ENCODE measurements at regions not wholly inside any gene's neighbourhood (a gene's known extent, or its start where the extent isn't known, plus 50 kb on each side); places are given as distances from the start of the nearest gene placed in this dataset.

DNA sequence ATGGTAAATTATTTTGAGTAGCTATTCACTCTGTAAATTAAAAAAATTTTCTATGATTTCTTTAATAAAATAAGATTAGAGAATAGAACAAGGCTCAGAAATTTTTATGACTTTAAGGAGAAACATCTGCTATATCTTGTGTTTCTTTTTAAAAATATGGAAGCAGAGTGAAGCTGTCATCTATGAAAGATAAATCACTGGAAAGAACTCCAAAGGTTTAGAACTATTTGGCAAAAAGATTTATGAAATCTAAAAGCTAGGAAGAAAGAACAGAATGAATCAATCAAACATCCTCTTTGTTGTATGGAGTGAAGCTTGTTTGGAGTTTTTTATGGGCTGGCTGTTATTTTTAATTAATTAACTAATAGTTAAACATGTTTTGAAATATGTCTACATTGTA is 89.8 kb upstream of the ACTBL2 start:
- DNase-seq (ENCODE audit: low read depth in 2 of 2) = no peak

DNA sequence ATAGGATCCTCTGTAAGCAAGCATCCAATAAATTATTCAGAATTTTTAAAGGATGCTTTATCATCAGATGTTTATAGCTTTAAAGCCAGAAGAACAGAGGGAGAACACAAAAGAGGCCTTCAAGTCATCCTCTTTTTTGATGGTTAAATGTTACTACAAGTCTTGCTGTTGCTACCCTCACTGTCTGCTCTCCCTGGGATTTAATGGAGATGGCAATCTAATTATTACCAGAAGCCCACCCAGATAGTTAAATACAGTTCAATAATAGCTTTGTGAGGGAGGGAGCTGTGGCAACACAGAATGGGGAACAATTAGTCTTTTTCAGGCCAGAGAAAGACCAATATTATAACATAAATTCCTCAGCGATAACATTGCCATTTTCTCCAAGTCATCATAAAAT is 87.0 kb upstream of the ACTBL2 start:
- no peak for DNase-seq (ENCODE audit: low read depth in 2 of 2)

DNA sequence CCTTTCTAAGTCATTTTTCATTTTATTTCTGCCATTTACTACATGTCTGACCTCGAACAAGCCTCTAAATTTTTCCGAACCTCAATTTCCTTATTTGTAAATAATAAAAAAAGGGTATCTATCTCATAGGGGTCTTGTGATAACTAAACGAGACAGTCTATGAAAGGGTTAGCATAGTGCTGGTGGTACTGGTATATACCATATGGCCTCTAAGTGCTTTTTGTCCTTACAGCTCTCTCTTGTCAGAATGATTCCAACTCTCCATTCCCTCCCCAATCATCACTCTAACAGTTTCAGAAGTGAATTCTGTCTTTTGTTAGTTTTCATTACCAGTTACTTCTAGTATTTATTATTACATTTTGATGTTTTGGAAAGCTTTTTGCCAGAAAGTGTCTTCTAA is 85.5 kb upstream of the ACTBL2 start:
- no peak for DNase-seq (ENCODE audit: low read depth in 2 of 2)

DNA sequence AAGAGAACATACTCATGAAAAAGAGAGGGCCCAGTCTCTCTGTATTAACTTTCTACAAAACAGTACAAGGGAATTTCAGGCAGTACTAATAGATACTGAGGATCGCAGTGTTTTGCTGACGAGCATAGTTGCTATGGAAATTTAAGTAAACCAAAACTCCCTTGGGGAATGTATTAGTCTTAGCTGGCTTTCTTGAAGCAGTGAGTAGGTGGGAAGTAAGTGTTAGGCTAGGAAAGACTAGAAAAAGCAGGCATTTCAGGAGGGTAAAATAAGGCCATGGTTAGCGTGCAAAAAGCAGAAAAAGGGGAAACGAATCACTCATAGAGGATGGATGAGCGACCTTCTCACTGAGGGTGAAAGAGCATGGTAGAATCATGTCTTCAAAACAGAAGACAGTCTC is 84.3 kb upstream of the ACTBL2 start:
- no peak for DNase-seq (ENCODE audit: low read depth in 2 of 2)

- DNase-seq (ENCODE audit: low read depth in 2 of 2) = no peak
These were observed 78.7 kb upstream of the ACTBL2 start for GRCh38 chr5:57561231-57561842.

DNA sequence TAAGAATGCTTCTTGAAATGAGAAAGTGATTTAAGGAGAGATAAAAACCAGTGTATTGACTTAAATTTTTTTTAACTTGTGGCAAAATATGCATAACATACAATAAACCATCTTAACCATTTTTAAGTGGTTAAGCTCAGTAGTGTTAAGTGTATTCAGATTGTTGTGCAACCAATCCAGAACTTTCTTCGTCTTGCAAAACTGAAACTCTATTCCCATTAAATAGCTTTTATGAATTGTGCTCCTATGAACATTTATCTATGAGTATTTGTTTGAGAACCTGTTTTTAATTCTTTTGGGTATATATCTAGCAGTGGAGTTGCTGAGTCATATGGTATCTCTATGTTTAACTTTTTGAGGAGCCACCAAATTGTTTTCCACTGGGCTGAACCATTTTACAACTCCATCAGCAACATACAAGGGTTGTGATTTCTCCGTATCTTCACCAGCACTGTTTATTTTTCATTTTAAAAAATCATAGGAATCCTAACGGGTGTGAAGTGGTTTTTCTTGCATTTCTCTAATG is 76.6 kb upstream of the ACTBL2 start:
- DNase-seq (ENCODE audit: low read depth in 2 of 2) = no peak

GRCh38 chr5:57552033-57552432 is 69.4 kb upstream of the ACTBL2 start:
- DNase-seq (ENCODE audit: low read depth in 2 of 2) = no peak

GRCh38 chr5:57551251-57551650 is 68.6 kb upstream of the ACTBL2 start:
- DNase-seq (ENCODE audit: low read depth in 2 of 2) = no peak

GRCh38 chr5:57550132-57550531 is 67.5 kb upstream of the ACTBL2 start:
- no peak for DNase-seq (ENCODE audit: low read depth in 2 of 2)

- DNase-seq (ENCODE audit: low read depth in 2 of 2) = no peak
These were observed 67.0 kb upstream of the ACTBL2 start for GRCh38 chr5:57549566-57549965.

DNA sequence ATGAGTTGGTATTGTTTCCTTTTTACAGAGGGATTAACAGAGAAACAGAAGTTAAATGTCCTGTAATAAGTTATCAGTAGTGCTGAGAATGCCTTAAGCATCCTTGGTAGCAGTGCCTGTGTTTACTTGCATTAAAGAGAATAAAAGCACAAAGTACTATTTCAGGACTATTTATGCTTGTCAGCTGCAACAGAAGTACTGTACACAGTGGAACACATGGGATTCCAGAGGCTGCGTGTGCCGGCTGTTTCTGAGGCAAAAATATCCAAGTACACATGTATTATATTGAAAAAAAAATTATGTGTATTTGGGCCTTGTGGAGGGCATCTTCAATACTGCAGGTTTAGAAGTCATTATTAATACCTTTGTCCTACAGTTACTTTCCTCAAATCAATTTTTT is 58.2 kb upstream of the ACTBL2 start:
- no peak for DNase-seq (ENCODE audit: low read depth in 2 of 2)

DNA sequence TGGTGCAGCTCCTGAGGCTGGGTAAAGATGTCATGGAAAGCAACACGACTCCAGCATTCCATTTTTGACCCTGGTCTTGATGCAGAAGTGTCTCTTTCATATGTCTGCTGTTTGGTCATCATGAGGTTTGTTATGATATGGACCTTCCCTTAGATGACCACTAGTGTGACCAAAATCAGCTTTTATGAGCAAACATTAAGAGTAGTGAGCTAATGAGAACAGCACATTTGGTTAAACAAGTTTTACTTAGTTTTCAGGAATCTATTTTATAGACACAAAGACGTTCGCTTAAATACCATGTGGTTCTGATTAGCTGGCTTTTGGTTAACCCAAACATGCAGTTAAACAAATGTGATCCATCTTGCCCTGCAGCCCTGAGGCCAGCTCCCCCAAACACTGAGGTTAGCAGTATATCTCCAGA is 56.7 kb upstream of the ACTBL2 start:
- no peak for DNase-seq (ENCODE audit: low read depth in 2 of 2)

DNA sequence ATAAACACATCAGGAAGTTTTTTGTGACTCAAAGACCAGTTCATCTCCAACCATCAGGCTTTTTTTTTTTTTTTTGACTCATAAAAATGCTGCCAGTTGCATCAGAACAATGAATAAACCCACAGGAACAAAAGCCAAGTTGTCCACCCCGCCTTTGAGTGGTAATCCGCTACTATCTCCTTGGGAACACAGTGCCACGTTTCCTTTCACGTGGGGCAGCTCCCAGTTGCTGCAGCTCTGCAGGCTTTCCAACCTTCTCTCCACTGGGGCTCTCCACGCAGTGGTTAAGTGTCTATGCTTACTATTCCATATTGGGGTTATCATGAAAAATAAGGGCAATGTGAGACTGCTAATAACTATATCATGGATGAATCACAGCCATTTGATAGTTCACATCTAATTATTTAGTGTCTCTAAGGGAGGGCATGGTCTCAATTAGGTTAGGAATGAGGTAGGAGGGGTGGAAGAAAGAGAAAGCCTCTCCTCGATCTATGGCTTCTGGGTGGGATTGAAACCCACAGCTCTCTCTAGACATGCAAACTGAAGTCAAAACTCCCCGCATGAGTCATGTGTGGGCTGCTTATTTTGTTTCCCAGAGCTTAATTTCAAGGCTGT is 55.8 kb upstream of the ACTBL2 start:
- DNase-seq (ENCODE audit: low read depth in 2 of 2) = no peak

GRCh38 chr5:57537811-57538210 is 55.2 kb upstream of the ACTBL2 start:
- no peak for DNase-seq (ENCODE audit: low read depth in 2 of 2)

GRCh38 chr5:57532513-57533497 is 50.2 kb upstream of the ACTBL2 start:
- DNase-seq (ENCODE audit: low read depth in 2 of 2) = no peak
